GM18507 (cell line): ENCODE measurements at regions not wholly inside any gene's neighbourhood (a gene's known extent, or its start where the extent isn't known, plus 50 kb on each side); places are given as distances from the start of the nearest gene placed in this dataset.
"Not testable (repeated sequence)": the region's sequence is repeated elsewhere in the genome, so short reads cannot be mapped to it uniquely, and the experiment has no call there.

ENCODE experiments used
- DNase-seq: peaks from one replicate; pipeline ENCODE4 v3.0.0; 2011; ENCODE audit warnings: low read depth; ENCODE audit not compliant: insufficient read length; ENCODE audit errors: extremely low spot score
- FAIRE-seq: peaks from 2 replicates; lab custom pipeline; 2011; peaks lifted over from hg19 to GRCh38; lab: Jason Lieb, UNC

DNA sequence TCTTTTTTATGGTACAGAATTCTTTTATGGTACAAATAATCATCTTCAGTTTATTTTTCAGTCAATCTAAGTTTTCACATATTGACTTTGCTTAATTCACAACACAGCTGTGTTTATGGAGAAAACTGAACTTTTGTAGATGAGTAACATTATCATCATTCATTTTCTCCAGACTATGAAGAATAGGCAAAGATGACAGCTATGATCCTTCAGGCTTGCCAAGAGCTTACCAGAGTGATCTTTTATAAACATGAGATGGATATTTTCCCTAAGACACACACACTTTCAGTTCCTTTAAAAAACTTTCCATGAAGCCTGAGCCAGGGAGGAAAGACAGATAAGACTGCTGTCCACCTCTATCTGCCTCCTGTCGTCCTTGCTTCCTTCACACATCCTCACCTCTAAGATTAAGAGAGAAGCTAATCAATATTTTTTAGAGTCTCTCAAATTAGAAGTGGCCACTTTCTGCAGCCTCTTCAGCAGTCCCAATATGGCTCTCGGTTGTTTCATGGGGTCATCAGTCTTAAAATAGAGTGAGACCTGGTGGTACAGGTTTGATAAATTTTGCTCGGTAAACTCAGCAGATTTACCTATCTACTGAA, 108.1 kb upstream of the SLC27A6 start:
- no peak for DNase-seq
- FAIRE-seq, result no peak

DNA sequence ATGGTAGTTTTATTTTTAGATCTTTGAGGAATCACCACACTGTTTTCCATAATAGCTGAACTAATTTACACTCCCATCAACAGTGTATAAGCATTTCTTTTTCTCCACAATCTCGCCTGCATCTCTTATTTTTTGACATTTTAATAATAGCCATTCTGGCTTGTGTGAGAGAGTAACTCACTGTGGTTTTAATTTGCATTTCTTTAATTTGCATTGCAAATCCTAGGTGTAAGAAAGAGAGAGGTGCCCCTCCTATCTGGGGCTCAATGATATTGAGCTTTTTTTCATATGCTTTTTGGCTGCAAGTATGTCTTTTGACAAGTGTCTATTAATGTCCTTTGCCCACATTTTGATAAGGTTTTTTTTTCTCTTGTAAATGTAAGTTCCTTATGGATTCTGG, 106.3 kb upstream of the SLC27A6 start:
- FAIRE-seq (no peak), DNase-seq (no peak)

DNA sequence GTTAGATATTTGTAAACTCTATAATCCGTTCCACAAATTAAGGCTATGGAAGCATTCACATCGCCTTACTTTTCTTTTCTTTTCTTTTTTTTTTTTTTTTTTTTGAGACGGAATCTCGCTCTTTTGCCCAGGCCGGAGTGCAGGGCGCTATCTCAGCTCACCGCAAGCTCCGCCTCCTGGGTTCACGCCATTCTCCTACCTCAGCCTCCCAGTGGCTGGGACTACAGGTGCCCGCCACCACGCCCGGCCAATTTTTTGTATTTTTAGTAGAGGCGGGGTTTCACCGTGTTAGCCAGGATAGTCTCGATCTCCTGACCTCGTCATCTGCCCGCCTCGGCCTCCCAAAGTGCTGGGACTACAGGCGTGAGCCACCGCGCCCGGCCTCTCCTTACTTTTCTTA, 104.1 kb upstream of the SLC27A6 start:
- DNase-seq, FAIRE-seq: not testable (repeated sequence)

DNA sequence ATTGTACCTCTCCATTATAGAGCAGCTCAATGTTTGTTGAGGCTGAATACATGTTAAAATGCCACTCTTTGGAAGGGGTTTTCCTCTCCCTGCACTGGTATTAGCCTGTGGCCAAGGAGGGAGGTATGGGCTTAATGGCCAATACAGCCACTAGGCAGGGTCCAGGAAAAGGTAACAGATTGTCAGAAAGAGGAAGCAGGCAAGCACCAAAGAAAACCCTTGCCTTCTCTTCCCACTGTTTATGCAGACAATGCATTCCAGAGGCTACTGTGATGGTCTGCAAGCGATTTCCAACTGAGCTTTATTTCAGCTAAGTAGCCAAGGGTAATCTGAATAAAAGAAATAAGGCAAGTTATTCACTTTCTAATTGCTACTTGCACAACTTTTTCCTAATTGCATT, 95.3 kb upstream of the SLC27A6 start:
- FAIRE-seq, result no peak
- no peak for DNase-seq

DNA sequence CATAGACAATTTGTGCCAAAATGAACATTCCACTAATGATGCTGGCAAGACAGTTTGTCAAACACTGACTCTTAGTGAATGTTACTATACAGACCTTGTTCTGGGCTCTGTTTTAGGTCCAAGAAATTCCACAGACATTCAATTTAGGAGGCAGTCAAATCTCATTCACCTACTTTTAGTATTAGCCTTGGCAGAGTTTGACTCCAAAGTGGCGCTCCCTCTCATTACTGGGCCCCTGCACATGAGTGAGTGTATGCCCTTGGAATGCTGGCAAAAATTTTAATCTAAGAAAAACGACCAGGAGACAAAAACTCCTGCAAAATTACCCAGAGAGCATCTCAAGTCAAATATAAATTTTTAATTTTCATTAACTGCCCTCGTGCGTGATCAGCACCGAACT, 94.9 kb upstream of the SLC27A6 start:
- no peak for FAIRE-seq
- no peak for DNase-seq

DNA sequence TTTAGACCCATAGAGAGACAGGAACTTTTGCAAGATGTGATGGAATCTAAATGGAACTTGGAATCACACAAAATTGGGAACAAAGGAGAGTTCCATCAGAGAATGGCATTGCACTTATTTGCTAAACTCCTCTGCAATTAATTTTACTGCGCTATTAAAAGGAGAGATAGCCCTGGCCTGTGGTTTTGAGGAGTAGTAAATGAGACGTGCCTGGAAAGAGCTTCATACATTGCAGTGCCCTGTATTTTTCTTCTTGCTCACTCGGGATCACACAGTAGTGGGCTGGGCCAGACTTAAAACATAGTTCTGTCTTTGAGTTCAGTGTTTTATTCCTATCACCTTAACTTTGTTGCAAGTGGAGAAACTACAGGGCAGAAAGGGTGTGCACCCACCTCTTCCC, 94.4 kb upstream of the SLC27A6 start:
- DNase-seq, result no peak
- FAIRE-seq, result no peak

DNA sequence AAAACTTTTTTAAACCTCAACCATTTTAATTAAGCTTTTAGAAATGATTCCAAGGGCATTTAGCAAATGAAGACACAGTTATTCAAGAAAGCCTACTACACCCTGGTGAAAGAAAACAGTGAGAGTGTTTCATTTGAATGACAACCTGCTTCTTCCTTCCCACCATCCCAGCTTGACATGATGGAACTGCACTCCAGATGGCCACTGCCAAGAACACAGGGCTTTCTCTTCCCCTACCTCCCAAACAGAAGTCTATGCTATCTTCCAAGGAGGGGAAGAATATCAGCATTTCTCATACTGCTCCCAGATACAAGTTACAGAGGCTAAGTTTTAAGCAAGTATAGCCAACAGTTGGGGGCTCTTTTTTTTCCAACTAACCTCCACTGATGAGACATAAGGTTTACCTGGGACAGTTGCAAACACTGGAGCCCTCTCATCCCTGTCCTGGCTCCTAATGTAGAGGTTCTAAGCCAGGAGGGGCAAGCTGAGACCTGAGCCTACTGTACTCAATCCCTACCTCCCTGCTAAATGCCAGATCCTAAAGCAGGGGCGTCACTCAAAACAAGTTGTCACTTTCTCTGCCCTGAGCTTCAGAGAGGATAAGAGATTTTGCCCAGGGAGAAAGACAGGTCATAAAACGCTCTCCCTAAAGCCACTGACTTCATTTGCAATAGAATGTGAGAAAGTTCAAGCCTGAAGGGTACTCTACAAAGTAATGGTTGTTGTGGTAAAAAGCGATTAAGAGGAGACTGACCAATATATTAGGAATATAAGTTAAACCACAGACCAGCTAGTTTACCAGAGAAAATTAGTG, 88.5 kb upstream of the SLC27A6 start:
- no peak for DNase-seq
- FAIRE-seq, result no peak

DNA sequence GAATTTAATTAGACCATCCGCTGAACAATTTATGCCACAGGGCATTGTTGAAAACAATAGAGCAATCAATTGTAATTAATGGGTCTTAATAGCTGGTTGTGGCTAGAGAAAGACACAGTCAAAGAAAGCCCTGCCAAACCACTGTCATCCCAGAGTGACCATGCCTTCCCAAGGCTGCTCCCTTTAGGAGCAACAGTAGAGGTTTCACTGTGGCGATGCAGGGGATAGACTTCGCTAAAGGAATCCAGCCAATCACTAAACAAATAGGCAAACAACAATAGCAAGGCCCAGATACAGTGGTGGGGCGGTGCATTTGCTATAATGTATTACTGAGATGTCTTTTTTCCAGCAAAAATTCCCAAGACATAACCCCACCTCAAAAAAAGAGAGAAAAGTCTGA, 87.8 kb upstream of the SLC27A6 start:
- no peak for FAIRE-seq

DNA sequence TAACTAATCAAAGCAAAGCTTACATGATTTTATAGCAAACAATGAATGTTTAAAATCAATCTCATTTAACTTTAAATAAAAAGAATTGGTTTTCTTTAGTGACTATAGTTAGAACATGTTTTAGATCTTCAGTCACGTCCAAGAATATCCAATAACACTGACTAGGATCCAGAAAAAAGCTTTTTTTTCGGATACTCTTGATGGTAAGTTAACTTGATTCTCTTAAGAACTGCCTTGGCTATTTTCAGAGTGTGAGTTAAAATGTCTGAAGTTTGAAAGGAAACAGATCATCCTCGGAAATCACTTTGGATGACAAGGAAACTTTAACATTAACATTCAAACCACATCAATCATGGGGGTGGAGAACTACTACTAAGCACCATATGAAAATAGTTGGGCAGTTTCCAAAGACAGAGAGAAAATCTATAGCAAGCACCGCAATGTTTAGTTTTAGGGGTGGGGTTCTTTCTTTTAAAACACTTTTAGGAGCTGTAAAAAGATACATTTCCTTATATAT, 83.7 kb upstream of the SLC27A6 start:
- no peak for FAIRE-seq
- no peak for DNase-seq

More for the DNA sequence above, 87.8 kb upstream of the SLC27A6 start:
- no peak for DNase-seq

DNA sequence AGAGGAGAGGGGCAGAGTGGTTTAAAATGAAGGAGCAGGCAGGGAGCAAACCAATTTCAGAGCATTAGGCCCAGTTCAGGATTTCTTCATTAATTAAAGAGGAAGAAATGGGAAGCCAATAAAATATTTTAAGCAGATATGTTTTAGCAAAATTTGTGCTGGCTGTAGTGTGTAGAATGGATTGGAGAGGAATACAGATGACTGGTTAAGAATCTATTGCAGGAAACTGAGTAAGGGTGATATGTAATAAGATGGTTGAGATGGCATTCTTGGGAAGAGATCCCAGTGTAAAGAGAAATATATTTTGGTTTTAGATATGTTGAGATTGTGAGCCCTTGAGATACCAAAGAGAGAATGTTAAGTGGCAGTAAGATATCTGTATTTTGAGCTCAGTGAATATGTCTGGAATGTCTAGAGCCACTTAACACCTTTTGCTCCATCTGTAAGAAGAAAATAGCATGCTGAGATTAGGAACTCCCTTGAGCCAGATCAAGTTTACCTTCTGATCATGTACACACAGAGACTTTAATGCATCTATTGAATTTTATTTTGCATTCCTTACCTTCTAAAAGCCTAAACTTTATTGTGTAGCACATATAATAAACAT, 79.5 kb upstream of the SLC27A6 start:
- no peak for DNase-seq
- no peak for FAIRE-seq

DNA sequence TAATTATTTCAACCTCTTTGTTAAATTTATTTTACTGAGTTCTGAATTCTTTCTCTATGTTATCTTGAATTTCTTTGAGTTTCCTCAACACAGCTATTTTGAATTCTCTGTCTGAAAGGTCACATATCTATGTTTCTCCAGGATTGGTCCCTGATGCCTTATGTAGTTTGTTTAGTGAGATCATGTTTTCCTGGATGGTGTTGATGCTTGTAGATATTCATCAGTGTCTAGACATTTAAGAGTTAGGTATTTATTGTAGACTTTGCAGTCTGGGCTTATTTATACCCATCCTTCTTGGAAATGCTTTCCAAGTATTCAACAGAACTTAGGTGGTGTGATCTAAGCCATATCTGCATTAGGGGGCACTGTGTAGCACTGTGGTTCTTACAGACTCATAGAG, 70.2 kb upstream of the SLC27A6 start:
- DNase-seq (no peak), FAIRE-seq (no peak)

DNA sequence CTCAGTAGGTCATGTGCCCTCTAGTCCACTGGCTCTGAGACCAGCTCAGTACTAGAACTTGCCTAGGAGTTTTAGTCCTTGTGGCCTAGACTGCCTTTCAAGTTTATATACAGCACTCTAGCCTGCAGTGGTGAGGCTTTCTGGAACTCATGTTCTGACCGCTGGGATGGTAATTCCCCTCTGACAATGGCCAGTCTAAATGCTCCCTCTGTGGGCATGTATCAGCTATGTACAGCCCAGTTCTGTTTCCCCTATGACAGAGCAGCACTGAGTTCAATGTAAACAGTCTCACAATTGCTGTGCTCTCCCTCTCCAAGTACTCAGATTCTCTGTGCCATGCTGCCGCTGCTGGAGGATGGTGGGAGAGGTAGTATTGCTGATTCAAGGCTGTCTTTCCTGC, 68.6 kb upstream of the SLC27A6 start:
- FAIRE-seq (no peak), DNase-seq (no peak)

DNA sequence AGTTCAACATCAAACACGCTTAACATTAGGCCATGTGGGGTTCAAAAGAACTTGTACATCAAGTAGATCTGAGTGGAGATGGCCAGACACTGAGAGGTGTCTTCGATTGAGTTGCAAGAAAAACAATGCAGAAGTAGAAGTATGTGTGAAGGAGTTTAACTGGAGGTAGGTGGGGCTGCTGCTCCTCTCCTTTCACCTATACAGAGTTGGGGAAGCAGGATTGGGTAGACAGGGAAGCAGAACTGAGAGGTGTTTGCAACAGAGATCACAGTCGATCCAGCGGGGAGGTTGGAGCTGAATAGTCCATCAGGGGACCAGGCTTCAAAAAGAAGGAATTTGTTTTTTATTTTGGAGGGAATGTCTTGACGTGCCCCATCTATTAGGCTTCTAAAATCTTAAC, 61.7 kb upstream of the SLC27A6 start:
- no peak for DNase-seq

DNA sequence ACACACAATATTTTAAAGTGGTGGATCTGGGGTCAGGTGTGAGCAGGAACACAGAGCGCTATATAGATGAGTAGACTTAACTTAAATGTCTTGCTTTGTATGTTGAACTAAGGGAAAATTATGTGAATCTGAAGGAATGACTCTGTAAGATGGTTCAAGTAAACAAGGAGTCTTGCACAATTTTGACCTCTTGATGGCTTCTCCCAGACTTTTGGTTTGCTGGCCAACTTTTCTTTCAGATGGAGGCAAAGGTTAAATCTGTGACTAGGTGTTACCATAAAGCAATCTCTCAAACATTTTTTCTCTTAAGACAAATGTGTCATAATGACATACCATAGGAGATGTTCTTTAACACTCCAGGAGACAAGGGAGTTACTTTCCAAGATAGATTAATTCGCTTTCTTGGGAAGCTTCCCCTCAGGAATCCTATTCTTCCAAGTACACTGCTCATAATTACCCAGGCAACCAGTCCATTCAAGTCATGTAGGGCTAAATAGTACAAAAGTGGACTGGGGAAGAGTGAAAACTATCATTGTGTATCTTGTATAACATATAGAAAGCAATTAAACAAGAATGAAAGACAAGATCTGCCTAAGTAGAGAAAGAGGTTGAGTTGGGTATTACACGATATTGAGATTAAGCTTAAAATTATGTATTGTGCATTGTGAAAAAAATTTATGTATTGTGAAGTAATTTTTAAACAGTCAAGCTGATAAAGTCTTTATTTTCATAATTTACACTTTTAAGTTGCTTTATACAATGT, 60.3 kb upstream of the SLC27A6 start:
- DNase-seq (no peak), FAIRE-seq (no peak)

More for the DNA sequence above, 61.7 kb upstream of the SLC27A6 start:
- no peak for FAIRE-seq

DNA sequence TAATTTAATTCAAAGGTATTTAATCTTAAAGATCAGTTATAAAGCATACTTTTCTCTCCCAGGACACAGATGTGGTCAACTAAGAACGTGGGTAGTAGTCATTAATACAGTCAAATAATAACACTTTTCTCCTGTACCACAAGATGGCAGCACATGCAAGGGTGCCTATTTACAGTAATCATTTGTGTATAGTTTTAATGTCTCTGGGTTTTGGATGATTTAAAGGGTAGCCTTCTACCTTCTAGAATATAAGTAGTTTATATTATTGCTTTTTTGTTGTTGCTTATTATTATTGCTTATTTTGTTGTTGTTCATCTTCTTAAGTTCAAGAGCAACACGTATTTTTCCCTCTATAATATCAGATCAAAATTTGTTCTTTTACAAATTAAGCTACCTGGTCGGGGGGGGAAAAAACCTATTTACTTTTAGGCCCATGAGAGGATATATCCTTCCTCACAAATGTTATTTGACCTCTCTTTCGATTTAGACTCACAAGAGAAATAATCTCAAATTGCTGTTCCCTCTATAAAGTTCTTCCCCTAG, 59.6 kb upstream of the SLC27A6 start:
- DNase-seq (peak; percentile 2), FAIRE-seq (peak; percentile 78)

DNA sequence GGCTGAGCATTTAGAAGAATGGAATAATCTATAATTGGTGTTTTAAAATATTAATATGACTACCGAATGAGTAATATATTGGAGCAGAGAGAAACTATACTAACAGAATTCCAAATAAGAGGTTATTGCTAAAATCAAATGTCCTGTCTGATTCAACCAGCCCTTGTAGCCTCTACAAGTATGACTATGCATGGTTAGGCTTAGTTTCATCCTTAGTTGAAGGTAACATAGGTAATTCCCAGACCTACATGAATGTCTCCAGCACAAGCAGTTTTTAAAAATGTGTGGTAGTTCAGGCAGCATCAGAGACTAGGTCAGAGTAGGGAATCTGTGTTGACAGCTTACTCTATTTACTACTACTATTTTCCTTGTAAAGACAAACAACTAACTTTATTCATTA, 51.7 kb upstream of the SLC27A6 start:
- FAIRE-seq, result no peak
- no peak for DNase-seq
